ENCODE measurements at regions not wholly inside any gene's neighbourhood (a gene's known extent, or its start where the extent isn't known, plus 50 kb on each side); places are given as distances from the start of the nearest gene placed in this dataset.

DNA sequence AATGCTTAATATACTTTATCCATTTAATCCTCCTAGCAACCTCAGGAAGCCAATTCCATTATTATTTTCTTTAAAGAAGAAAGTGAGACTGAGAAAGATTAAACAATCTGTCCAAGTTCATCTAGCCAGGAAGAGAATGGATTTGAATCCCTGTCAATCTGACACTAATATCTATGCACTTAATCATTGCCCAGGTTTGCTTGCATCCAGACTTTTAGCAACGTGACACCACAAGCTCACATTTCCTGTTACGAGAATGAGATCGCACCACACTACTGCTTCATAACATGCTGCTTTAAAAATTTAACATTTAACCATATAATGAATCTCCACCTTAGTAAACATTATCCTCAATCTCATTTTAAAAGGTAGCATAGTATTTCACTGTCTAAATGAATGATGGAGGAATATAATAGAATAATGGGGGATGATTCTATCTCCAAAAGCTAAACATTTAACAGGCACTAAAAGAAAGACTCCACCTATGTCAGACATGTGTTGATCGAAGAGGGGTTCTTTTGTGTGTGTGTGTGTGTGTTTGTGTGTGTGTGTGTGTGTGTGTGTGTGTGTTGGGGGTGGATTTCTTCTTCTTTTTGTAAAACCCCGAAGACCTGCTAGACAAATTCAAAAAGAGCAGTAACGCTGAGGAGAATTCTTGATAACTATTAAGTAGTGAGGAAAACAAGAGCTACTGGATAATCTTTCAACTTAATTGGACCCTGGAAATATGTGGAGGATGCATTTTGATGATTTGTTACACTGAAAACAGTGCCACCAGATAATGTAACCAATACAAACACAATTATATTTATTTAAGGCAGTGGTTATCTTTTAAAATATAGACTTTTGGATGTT, 138.7 kb upstream of the NR3C1 start:
- no peak for TF ChIP-seq FOXM1 (IDR thresholded peaks at IDR 0.05; ENCODE audit: borderline replicate concordance)
- TF ChIP-seq FOXA1 (IDR thresholded peaks at IDR 0.05) = no peak
- no peak for TF ChIP-seq ELF4 (IDR thresholded peaks at IDR 0.05)
- TF ChIP-seq BHLHE40 (IDR thresholded peaks at IDR 0.05; ENCODE audit: borderline replicate concordance) = no peak
- TF ChIP-seq ZNF384 (IDR thresholded peaks at IDR 0.05) = no peak
- no peak for TF ChIP-seq NFRKB (IDR thresholded peaks at IDR 0.05)
- TF ChIP-seq FOXK2 (IDR thresholded peaks at IDR 0.05) = no peak
- TF ChIP-seq CTBP1 (IDR thresholded peaks at IDR 0.05; ENCODE audit: borderline replicate concordance) = no peak
- no peak for TF ChIP-seq ARNT (IDR thresholded peaks at IDR 0.05)
- TF ChIP-seq TARDBP (IDR thresholded peaks at IDR 0.05) = no peak
- TF ChIP-seq LEF1 (IDR thresholded peaks at IDR 0.05; ENCODE audit: borderline replicate concordance) = no peak
- no peak for TF ChIP-seq SP1 (IDR thresholded peaks at IDR 0.05)
- no peak for TF ChIP-seq L3MBTL2 (conservative IDR thresholded peaks at IDR 0.05)
